ENCODE measurements at regions not wholly inside any gene's neighbourhood (a gene's known extent, or its start where the extent isn't known, plus 50 kb on each side); places are given as distances from the start of the nearest gene placed in this dataset.

- Histone ChIP-seq H3K4me3 (no peak overlapping the region), H3K27ac (ENCODE audit: low read depth in 1 of 2, low read length in 1 of 2) (no peak overlapping the region), H3K27me3 (ENCODE audit: control insufficient read depth in 3 of 3, insufficient read depth in 3 of 3, low read length in 2 of 3) (no peaks in the 10 kb centered on the region), H3K4me1 (ENCODE audit: control insufficient read depth in 5 of 5, insufficient read depth in 5 of 5, low read length in 5 of 5) (no peaks in the 10 kb centered on the region), H3K9me3 (ENCODE audit: control insufficient read depth in 4 of 4, insufficient read depth in 3 of 4, low read length in 3 of 4) (peaks cover 0 to 2% (median 0%) of the 10 kb centered on the region in 4 donors), H3K9ac (ENCODE audit: insufficient read depth in 1 of 2, low read length in 2 of 2) (no peak overlapping the region), H3K36me3 (ENCODE audit: control insufficient read depth in 4 of 4, insufficient read depth in 4 of 4, low read length in 4 of 4) (no peaks in the 10 kb centered on the region)
- DNase-seq (no peak), ATAC-seq (ENCODE audit: insufficient read depth, low FRiP score) (no peak)
- WGBS, 2 donors: 63 to 67% methylated on average over 5 of the region's 5 CpGs
- no peak for TF ChIP-seq CTCF (IDR thresholded peaks at IDR 0.05; ENCODE audit: control extremely low read depth, extremely low read depth)
Measured at GRCh38 chr7:153447011-153447410, 605.2 kb upstream of the DPP6 start.

- H3K36me3 ChIP-seq (ENCODE audit: control insufficient read depth in 4 of 4, insufficient read depth in 4 of 4, low read length in 4 of 4): no peaks in the 10 kb centered on the region
- no peaks in the 10 kb centered on the region for H3K27me3 ChIP-seq (ENCODE audit: control insufficient read depth in 3 of 3, insufficient read depth in 3 of 3, low read length in 2 of 3)
- 84 to 87% methylated on average over 3 of the region's 3 CpGs for WGBS, 2 donors
- H3K27ac ChIP-seq (ENCODE audit: low read depth in 1 of 2, low read length in 1 of 2): no peak overlapping the region
- no peak overlapping the region for H3K4me3 ChIP-seq
- no peak for ATAC-seq (ENCODE audit: insufficient read depth, low FRiP score)
- no peaks in the 10 kb centered on the region for H3K4me1 ChIP-seq (ENCODE audit: control insufficient read depth in 5 of 5, insufficient read depth in 5 of 5, low read length in 5 of 5)
- no peak for DNase-seq
- H3K9ac ChIP-seq (ENCODE audit: insufficient read depth in 1 of 2, low read length in 2 of 2): no peak overlapping the region
- no peak for TF ChIP-seq CTCF (IDR thresholded peaks at IDR 0.05; ENCODE audit: control extremely low read depth, extremely low read depth)
- H3K9me3 ChIP-seq (ENCODE audit: control insufficient read depth in 4 of 4, insufficient read depth in 3 of 4, low read length in 3 of 4): peaks cover 0 to 5% (median 0%) of the 10 kb centered on the region in 4 donors
Measured at GRCh38 chr7:153452661-153453060, 599.5 kb upstream of the DPP6 start.

GRCh38 chr7:153454306-153454705, 597.9 kb upstream of the DPP6 start:
- Histone ChIP-seq H3K4me3 (no peak overlapping the region), H3K27me3 (ENCODE audit: control insufficient read depth in 3 of 3, insufficient read depth in 3 of 3, low read length in 2 of 3) (no peaks in the 10 kb centered on the region), H3K4me1 (ENCODE audit: control insufficient read depth in 5 of 5, insufficient read depth in 5 of 5, low read length in 5 of 5) (no peaks in the 10 kb centered on the region), H3K36me3 (ENCODE audit: control insufficient read depth in 4 of 4, insufficient read depth in 4 of 4, low read length in 4 of 4) (no peaks in the 10 kb centered on the region), H3K27ac (ENCODE audit: low read depth in 1 of 2, low read length in 1 of 2) (no peak overlapping the region), H3K9me3 (ENCODE audit: control insufficient read depth in 4 of 4, insufficient read depth in 3 of 4, low read length in 3 of 4) (peaks cover 0 to 5% (median 0%) of the 10 kb centered on the region in 4 donors), H3K9ac (ENCODE audit: insufficient read depth in 1 of 2, low read length in 2 of 2) (no peak overlapping the region)
- no peak for TF ChIP-seq CTCF (IDR thresholded peaks at IDR 0.05; ENCODE audit: control extremely low read depth, extremely low read depth)
- 85 to 91% methylated on average over 9 of the region's 9 CpGs for WGBS, 2 donors
- ATAC-seq (ENCODE audit: insufficient read depth, low FRiP score): no peak
- DNase-seq: no peak

GRCh38 chr7:153457746-153458145, 594.5 kb upstream of the DPP6 start:
- 64 to 75% methylated on average over 7 of the region's 7 CpGs for WGBS, 2 donors

More at GRCh38 chr7:153457746-153458145, 594.5 kb upstream of the DPP6 start:
- Histone ChIP-seq H3K9me3 (ENCODE audit: control insufficient read depth in 4 of 4, insufficient read depth in 3 of 4, low read length in 3 of 4) (peaks cover 0 to 6% (median 5%) of the 10 kb centered on the region in 4 donors), H3K9ac (ENCODE audit: insufficient read depth in 1 of 2, low read length in 2 of 2) (no peak overlapping the region), H3K27me3 (ENCODE audit: control insufficient read depth in 3 of 3, insufficient read depth in 3 of 3, low read length in 2 of 3) (no peaks in the 10 kb centered on the region), H3K4me3 (no peak overlapping the region), H3K4me1 (ENCODE audit: control insufficient read depth in 5 of 5, insufficient read depth in 5 of 5, low read length in 5 of 5) (no peaks in the 10 kb centered on the region), H3K36me3 (ENCODE audit: control insufficient read depth in 4 of 4, insufficient read depth in 4 of 4, low read length in 4 of 4) (no peaks in the 10 kb centered on the region), H3K27ac (ENCODE audit: low read depth in 1 of 2, low read length in 1 of 2) (no peak overlapping the region)
- no peak for TF ChIP-seq CTCF (IDR thresholded peaks at IDR 0.05; ENCODE audit: control extremely low read depth, extremely low read depth)
- DNase-seq: no peak
- ATAC-seq (ENCODE audit: insufficient read depth, low FRiP score): no peak

All from lung (tissue), 11 donors.